Upper lobe of left lung (tissue), 6 donors: ENCODE measurements at regions not wholly inside any gene's neighbourhood (a gene's known extent, or its start where the extent isn't known, plus 50 kb on each side); places are given as distances from the start of the nearest gene placed in this dataset.

Experiments used
- ATAC-seq, 2 donors: fragments of 200-7000 bp; cut with Tn5 transposase; one replicate each; pipeline ENCODE4 v1.9.1; 2022; ENCODE audit warnings: mild to moderate bottlenecking in 2 of 2, moderate library complexity in 2 of 2; ENCODE audit not compliant: low FRiP score in 2 of 2
- DNase-seq, 2 donors: peaks; one replicate each; pipeline ENCODE4 v3.0.0-alpha.2; 2019 to 2020
- H3K27ac ChIP-seq, 4 donors: fragments of 200-600 bp; sonication (generic); one replicate each; pipeline ENCODE4 v1.5.1; 2016 to 2019
- H3K27me3 ChIP-seq, 4 donors: fragments of 200-600 bp; sonication (generic); one replicate each; pipeline ENCODE4 v1.5.1; 2017 to 2019
- H3K36me3 ChIP-seq, 4 donors: fragments of 200-600 bp; sonication (generic); one replicate each; pipeline ENCODE4 v1.5.1; 2016 to 2019
- H3K4me1 ChIP-seq, 4 donors: fragments of 200-600 bp; sonication (generic); one replicate each; pipeline ENCODE4 v1.5.1; 2018 to 2019
- H3K4me3 ChIP-seq, 4 donors: fragments of 200-600 bp; sonication (generic); one replicate each; pipeline ENCODE4 v1.5.1; 2017 to 2019; ENCODE audit warnings: mild to moderate bottlenecking in 2 of 4, moderate library complexity in 1 of 4
- H3K9me3 ChIP-seq, 4 donors: fragments of 200-600 bp; sonication (generic); one replicate each; pipeline ENCODE4 v1.5.1; 2018 to 2019
- CTCF ChIP-seq, 6 experiments: fragments of 450-650 bp in 4 of 6; fragments of 200-600 bp in 2 of 6; sonication (generic) in 2 of 6; IDR thresholded peaks; one replicate each; pipeline ENCODE4 v1.5.1; 2016 to 2019; ENCODE audit warnings: antibody characterized with exemption in 6 of 6
- EP300 ChIP-seq, 4 donors: sonication (generic); formaldehyde crosslinking; IDR thresholded peaks; one replicate each; pipeline ENCODE4 v1.5.1; 2017; ENCODE audit warnings: antibody characterized with exemption in 4 of 4, control low read depth in 2 of 4
- POLR2A ChIP-seq, 4 donors: fragments of 450-650 bp; IDR thresholded peaks; one replicate each; pipeline ENCODE4 v1.5.1; 2016 to 2017; ENCODE audit warnings: antibody characterized with exemption in 4 of 4, mild to moderate bottlenecking in 2 of 4
- POLR2AphosphoS5 ChIP-seq, 2 donors: sonication (generic); formaldehyde crosslinking; IDR thresholded peaks; one replicate each; pipeline ENCODE4 v1.5.1; 2017; ENCODE audit warnings: antibody characterized with exemption in 2 of 2
- WGBS, 2 donors: methylation state at CpG; one replicate each; pipeline ENCODE4 v1.1.5; 2017 to 2018; 5-methylcytosine and 5-hydroxymethylcytosine counted together
- donor health status: DM: no; HTN: no; CAD: no; lungs with moderate emphysema.
- donor health status: DM: no; HTN: yes; CAD: no; lungs with severe emphysema.

- WGBS, 2 donors: 74 to 89% methylated on average over 2 of the region's 2 CpGs
Observed at GRCh38 chr9:82480921-82481320, 492.3 kb downstream of the SPATA31D1 start.

GRCh38 chr9:82487935-82488312 is 499.4 kb downstream of the SPATA31D1 start:
- Histone ChIP-seq H3K9me3 (no peaks in the 10 kb centered on the region), H3K36me3 (no peaks in the 10 kb centered on the region), H3K4me3 (no peak overlapping the region), H3K27ac (no peak overlapping the region), H3K4me1 (peaks cover 3 to 23% (median 7%) of the 10 kb centered on the region in 4 donors), H3K27me3 (no peaks in the 10 kb centered on the region)
- DNase-seq: no peak
- TF ChIP-seq POLR2AphosphoS5 (IDR thresholded peaks at IDR 0.05) (no peak), EP300 (IDR thresholded peaks at IDR 0.05) (no peak), POLR2A (IDR thresholded peaks at IDR 0.05) (no peak), CTCF (IDR thresholded peaks at IDR 0.05) (no peak)
- WGBS, 2 donors: 69 to 81% methylated on average over 2 of the region's 2 CpGs
- ATAC-seq: no peak

More at GRCh38 chr9:82480921-82481320, 492.3 kb downstream of the SPATA31D1 start:
- DNase-seq: no peak
- Histone ChIP-seq H3K4me3 (no peak overlapping the region), H3K9me3 (no peaks in the 10 kb centered on the region), H3K27me3 (no peaks in the 10 kb centered on the region), H3K27ac (no peak overlapping the region), H3K4me1 (no peaks in the 10 kb centered on the region), H3K36me3 (no peaks in the 10 kb centered on the region)
- TF ChIP-seq EP300 (IDR thresholded peaks at IDR 0.05) (no peak), CTCF (IDR thresholded peaks at IDR 0.05) (no peak), POLR2AphosphoS5 (IDR thresholded peaks at IDR 0.05) (no peak), POLR2A (IDR thresholded peaks at IDR 0.05) (no peak)
- ATAC-seq: no peak

DNA sequence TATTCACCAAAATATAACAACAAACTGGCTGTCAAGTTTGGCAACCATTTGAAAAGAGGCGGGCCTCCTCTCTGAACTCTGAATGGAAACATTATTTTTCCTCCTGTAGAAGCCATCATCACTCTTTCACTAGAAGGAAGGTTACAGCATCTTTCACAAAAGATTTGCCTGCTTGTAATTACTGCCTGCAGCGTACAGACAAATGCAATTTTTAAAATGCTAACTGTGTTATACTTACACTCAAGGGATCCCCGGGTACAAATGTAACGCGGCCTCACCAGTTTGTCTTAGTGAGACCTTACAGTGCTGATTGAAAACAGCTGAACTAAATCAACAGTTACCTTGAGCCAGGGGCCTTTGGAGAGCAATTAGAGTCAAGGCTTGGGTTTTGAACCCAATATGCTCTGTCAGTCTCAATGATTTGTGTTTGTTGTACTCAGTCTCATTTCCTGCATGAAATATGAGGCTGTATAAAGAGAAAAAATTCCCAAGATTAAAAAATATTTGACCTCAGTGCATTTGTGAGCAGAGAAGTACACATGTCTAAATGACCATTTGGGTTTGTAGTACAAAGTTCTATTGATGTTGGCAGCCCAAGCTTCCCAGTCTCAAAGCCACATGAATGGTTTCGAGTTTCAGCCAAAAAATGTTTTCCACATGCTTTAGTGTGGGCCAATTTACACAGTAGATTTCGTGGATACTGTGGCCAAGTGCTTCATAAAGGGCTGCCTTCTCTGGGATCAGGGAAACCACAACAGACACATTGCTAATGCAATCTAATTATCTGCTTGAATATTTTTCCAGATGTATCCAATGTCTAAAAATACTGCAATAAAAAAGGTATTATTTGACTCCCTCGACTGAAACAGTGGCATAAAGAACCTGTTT is 500.0 kb downstream of the SPATA31D1 start:
- no peak for DNase-seq

DNA sequence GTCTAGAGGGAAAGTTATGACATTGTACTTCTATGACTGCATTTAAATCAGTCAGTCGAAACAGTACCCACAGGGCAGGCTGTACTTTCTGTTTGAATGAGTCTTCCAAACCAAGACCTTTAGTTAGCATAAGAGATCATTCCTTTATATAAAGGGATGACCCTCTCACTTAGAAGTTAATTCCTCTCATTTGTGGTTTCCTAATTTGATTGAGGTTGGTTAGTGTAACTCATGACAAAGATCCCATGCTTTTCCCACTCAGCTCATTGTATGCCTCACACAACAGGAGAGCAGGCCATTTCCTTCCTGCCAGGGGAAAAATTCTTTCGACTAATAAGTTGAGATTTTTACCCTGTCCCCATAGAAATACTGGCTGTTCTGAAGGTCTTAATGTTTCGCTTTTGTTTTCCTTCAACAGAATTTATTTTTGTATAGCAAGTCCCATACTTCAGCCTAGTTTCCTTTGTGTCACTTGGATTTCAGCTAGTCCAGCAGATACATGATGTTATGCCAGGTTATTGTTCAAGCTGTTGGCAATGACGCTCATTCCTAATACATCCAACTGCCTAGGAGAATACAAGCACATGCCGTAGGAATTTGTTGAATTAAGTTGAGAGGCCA is 500.7 kb downstream of the SPATA31D1 start:
- DNase-seq (no peak), ATAC-seq (peak in 1 of 2 donors; percentile 41)
- no peak overlapping the region for H3K4me3 ChIP-seq
- H3K27me3 ChIP-seq: no peaks in the 10 kb centered on the region
- no peaks in the 10 kb centered on the region for H3K36me3 ChIP-seq
- peak overlapping the region in 3 of 4 donors; percentile 43 to 48 (median 43) for H3K27ac ChIP-seq
- no peaks in the 10 kb centered on the region for H3K9me3 ChIP-seq
- 33 to 53% methylated on average over 5 of the region's 5 CpGs for WGBS, 2 donors
- TF ChIP-seq POLR2A (IDR thresholded peaks at IDR 0.05): no peak
- no peak for TF ChIP-seq POLR2AphosphoS5 (IDR thresholded peaks at IDR 0.05)
- TF ChIP-seq EP300 (IDR thresholded peaks at IDR 0.05): no peak
- TF ChIP-seq CTCF (IDR thresholded peaks at IDR 0.05): no peak
- peaks cover 3 to 23% (median 7%) of the 10 kb centered on the region in 4 donors for H3K4me1 ChIP-seq

More for the DNA sequence above, 500.0 kb downstream of the SPATA31D1 start:
- Histone ChIP-seq H3K9me3 (no peaks in the 10 kb centered on the region), H3K27me3 (no peaks in the 10 kb centered on the region), H3K36me3 (no peaks in the 10 kb centered on the region), H3K4me3 (no peak overlapping the region), H3K4me1 (peaks cover 3 to 23% (median 7%) of the 10 kb centered on the region in 4 donors), H3K27ac (peak overlapping the region in 3 of 4 donors; percentile 43 to 48 (median 43))
- ATAC-seq: peak; percentile 22 to 88
- 57 to 65% methylated on average over 8 of the region's 8 CpGs for WGBS, 2 donors
- TF ChIP-seq POLR2A (IDR thresholded peaks at IDR 0.05) (no peak), CTCF (IDR thresholded peaks at IDR 0.05) (no peak), EP300 (IDR thresholded peaks at IDR 0.05) (no peak), POLR2AphosphoS5 (IDR thresholded peaks at IDR 0.05) (no peak)
